ENCODE measurements at regions not wholly inside any gene's neighbourhood (a gene's known extent, or its start where the extent isn't known, plus 50 kb on each side); places are given as distances from the start of the nearest gene placed in this dataset.

GRCh38 chr9:17065062-17065461 is 69.8 kb upstream of the CNTLN start:
- Histone ChIP-seq H2BK12ac (ENCODE audit: low read depth, low read length) (no peak overlapping the region), H3K79me1 (ENCODE audit: low read depth, low read length) (no peaks in the 10 kb centered on the region), H4K8ac (ENCODE audit: extremely low read depth, insufficient read depth, low read length) (no peak overlapping the region), H4K91ac (replicated peaks; ENCODE audit: insufficient read length, low read length) (no peak overlapping the region), H3K56ac (replicated peaks; ENCODE audit: insufficient read length, low read depth, low read length) (no peak overlapping the region), H3K4me3 (ENCODE audit: extremely low read depth in 1 of 4, insufficient read depth in 2 of 4, low read depth in 3 of 4, low read length in 4 of 4) (no peak overlapping the region), H3K36me3 (ENCODE audit: control insufficient read depth in 2 of 4, insufficient read depth in 4 of 4, low read length in 3 of 4) (no peaks in the 10 kb centered on the region), H3K4me2 (ENCODE audit: insufficient read depth in 1 of 2, low read depth in 2 of 2, low read length in 2 of 2) (no peak overlapping the region), H3K14ac (ENCODE audit: insufficient read length) (no peak overlapping the region), H3K23ac (ENCODE audit: insufficient read length) (no peak overlapping the region), H2AK5ac (ENCODE audit: low read depth, low read length) (no peak overlapping the region), H3K18ac (ENCODE audit: extremely low read depth, low read length) (no peak overlapping the region), H2BK15ac (ENCODE audit: low read length) (no peak overlapping the region), H4K5ac (ENCODE audit: insufficient read length, low read depth, low read length) (no peak overlapping the region), H2BK20ac (ENCODE audit: low read length) (no peak overlapping the region), H4K20me1 (replicated peaks in 1 of 2; ENCODE audit: control insufficient read depth in 1 of 2, insufficient read depth in 2 of 2, low read length in 2 of 2) (no peaks in the 10 kb centered on the region), H2AFZ (ENCODE audit: low read length) (no peak overlapping the region), H3K4ac (replicated peaks; ENCODE audit: insufficient read length, low read depth, low read length) (no peak overlapping the region), H3K9me3 (ENCODE audit: insufficient read depth in 2 of 2, low read depth in 1 of 2, low read length in 1 of 2) (no peaks in the 10 kb centered on the region), H3K27me3 (replicated peaks in 1 of 4; ENCODE audit: control insufficient read depth in 3 of 4, extremely low read depth in 1 of 4, insufficient read depth in 3 of 4, low read length in 3 of 4) (no peaks in the 10 kb centered on the region), H2BK120ac (replicated peaks; ENCODE audit: low read depth, low read length) (no peak overlapping the region), H3K4me1 (replicated peaks in 1 of 4; ENCODE audit: control insufficient read depth in 3 of 4, insufficient read depth in 4 of 4, low read length in 3 of 4) (no peaks in the 10 kb centered on the region), H2BK5ac (ENCODE audit: low read depth, low read length) (no peak overlapping the region), H3K23me2 (ENCODE audit: low read depth, low read length) (no peaks in the 10 kb centered on the region), H3K27ac (ENCODE audit: low read depth, low read length) (no peak overlapping the region), H3K9ac (replicated peaks in 1 of 4; ENCODE audit: extremely low read depth in 1 of 4, low read depth in 3 of 4, low read length in 3 of 4) (no peak overlapping the region), H3K79me2 (ENCODE audit: control insufficient read depth in 1 of 2, insufficient read depth in 2 of 2, low read length in 2 of 2) (no peaks in the 10 kb centered on the region)
- 83% methylated on average over 1 of the region's 1 CpG; no CpG with 5 or more reads in 1 of the 2 experiments for WGBS, 2 experiments (ENCODE audit: extremely low coverage in 1 of 2, insufficient coverage in 1 of 2, insufficient read length in 1 of 2, insufficient replicate concordance in 2 of 2, low coverage in 1 of 2, low lambda C conversion rate in 2 of 2, missing lambda C conversion rate in 1 of 2)
- FAIRE-seq (no peak), DNase-seq (ENCODE audit: low read depth in 1 of 2, low spot score in 2 of 2) (no peak)
- CTCF ChIA-PET (ENCODE audit: partially characterized antibody) = interaction anchor here (1.1 to 2.8 kb wide), 5 partner anchors 16 to 457 kb away, joined by 3 to 11 read pairs (median 3); no protein-coding TSS in a partner anchor
- TF ChIP-seq EZH2 (IDR thresholded peaks at IDR 0.05; ENCODE audit: low read depth, low read length, severe bottlenecking) (no peak), BCL11A (IDR thresholded peaks at IDR 0.05; ENCODE audit: low read depth in 2 of 2, low read length in 2 of 2) (no peak), RXRA (IDR thresholded peaks at IDR 0.05; ENCODE audit: insufficient read depth, low read depth, low read length) (no peak), ZNF274 (IDR thresholded peaks at IDR 0.05; ENCODE audit: borderline replicate concordance, extremely low read depth, low read length) (no peak), SUZ12 (IDR thresholded peaks at IDR 0.05; ENCODE audit: low read length) (no peak)
- POLR2A ChIA-PET (ENCODE audit: partially characterized antibody) = no interaction called here

All from H1 (cell line).